ENCODE measurements at regions not wholly inside any gene's neighbourhood (a gene's known extent, or its start where the extent isn't known, plus 50 kb on each side); places are given as distances from the start of the nearest gene placed in this dataset.
A peak's percentile ranks its signal among the peaks of the same experiment; 100 is the strongest.

DNA sequence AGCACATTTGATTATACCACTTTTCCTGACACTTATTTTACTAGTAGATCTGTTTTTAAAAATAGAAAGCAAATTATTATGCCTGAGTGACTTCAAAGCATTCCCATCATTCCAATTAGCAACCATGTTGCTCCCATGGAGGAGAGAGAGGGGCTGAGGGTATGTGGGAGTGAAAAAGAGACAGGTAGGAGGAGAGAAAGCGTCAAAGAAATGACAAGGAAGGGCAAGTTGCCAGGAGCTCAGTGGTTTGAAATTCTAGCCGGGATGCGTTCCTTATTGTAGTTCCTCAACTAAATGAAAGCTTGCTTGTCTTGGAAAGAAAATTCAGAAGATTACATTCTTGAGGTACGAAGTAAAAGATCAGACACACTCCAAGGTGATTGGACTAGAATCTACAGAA is 92.4 kb upstream of the PKP2 start:
- peak; percentile 59 for TF ChIP-seq TEAD4 (IDR thresholded peaks at IDR 0.05)
- TF ChIP-seq, protein P1, sequence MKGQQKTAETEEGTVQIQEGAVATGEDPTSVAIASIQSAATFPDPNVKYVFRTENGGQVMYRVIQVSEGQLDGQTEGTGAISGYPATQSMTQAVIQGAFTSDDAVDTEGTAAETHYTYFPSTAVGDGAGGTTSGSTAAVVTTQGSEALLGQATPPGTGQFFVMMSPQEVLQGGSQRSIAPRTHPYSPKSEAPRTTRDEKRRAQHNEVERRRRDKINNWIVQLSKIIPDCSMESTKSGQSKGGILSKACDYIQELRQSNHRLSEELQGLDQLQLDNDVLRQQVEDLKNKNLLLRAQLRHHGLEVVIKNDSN (IDR thresholded peaks at IDR 0.05): no peak
- no peak for TF ChIP-seq TCF12 (IDR thresholded peaks at IDR 0.05; ENCODE audit: low read depth)
- 0 out of 2 replicates have a peak, but pooled peaks have one; percentile 33 for TF ChIP-seq NFIC (IDR thresholded peaks at IDR 0.05)

DNA sequence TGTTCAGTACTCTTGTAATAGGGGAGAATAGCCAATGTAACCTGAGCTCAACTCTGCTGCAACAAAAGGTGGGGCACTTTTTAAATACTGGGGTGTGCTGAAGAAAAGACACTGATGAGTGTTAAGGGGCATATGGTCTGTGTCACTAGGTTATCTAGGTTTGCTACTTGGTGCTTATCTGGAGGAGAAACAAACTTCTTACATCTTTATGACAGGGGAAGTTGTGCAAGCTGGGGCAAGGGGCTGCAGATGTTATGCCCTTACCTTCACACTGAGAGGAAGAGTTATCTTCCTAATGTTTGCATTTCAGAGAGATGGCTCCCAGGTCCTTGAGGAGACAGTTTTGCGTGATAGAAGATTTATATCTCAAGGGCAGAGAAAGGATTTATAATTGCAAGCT is 90.9 kb upstream of the PKP2 start:
- TF ChIP-seq NFIC (IDR thresholded peaks at IDR 0.05): no peak
- TF ChIP-seq, protein P2, sequence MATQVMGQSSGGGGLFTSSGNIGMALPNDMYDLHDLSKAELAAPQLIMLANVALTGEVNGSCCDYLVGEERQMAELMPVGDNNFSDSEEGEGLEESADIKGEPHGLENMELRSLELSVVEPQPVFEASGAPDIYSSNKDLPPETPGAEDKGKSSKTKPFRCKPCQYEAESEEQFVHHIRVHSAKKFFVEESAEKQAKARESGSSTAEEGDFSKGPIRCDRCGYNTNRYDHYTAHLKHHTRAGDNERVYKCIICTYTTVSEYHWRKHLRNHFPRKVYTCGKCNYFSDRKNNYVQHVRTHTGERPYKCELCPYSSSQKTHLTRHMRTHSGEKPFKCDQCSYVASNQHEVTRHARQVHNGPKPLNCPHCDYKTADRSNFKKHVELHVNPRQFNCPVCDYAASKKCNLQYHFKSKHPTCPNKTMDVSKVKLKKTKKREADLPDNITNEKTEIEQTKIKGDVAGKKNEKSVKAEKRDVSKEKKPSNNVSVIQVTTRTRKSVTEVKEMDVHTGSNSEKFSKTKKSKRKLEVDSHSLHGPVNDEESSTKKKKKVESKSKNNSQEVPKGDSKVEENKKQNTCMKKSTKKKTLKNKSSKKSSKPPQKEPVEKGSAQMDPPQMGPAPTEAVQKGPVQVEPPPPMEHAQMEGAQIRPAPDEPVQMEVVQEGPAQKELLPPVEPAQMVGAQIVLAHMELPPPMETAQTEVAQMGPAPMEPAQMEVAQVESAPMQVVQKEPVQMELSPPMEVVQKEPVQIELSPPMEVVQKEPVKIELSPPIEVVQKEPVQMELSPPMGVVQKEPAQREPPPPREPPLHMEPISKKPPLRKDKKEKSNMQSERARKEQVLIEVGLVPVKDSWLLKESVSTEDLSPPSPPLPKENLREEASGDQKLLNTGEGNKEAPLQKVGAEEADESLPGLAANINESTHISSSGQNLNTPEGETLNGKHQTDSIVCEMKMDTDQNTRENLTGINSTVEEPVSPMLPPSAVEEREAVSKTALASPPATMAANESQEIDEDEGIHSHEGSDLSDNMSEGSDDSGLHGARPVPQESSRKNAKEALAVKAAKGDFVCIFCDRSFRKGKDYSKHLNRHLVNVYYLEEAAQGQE (IDR thresholded peaks at IDR 0.05; ENCODE audit: low read depth): no peak
- no peak for TF ChIP-seq TEAD4 (IDR thresholded peaks at IDR 0.05)
- TF ChIP-seq CREB1 (IDR thresholded peaks at IDR 0.05; ENCODE audit: low read depth): no peak
- no peak for TF ChIP-seq YY1 (IDR thresholded peaks at IDR 0.05; ENCODE audit: low read depth)
- no peak for TF ChIP-seq EP300 (IDR thresholded peaks at IDR 0.05; ENCODE audit: borderline replicate concordance)
- TF ChIP-seq ZBTB7A (IDR thresholded peaks at IDR 0.05; ENCODE audit: low read depth): no peak
- TF ChIP-seq TAF1 (IDR thresholded peaks at IDR 0.05; ENCODE audit: low read depth): no peak
- TF ChIP-seq, protein P1 (IDR thresholded peaks at IDR 0.05): no peak
- TF ChIP-seq FOXM1 (IDR thresholded peaks at IDR 0.05; ENCODE audit: borderline replicate concordance, low read depth): no peak
- TF ChIP-seq RAD21 (IDR thresholded peaks at IDR 0.05; ENCODE audit: low read depth): no peak
- no peak for TF ChIP-seq TCF12 (IDR thresholded peaks at IDR 0.05; ENCODE audit: low read depth)
- no peak for TF ChIP-seq CEBPB (IDR thresholded peaks at IDR 0.05)
- no peak for TF ChIP-seq EGR1 (IDR thresholded peaks at IDR 0.05)
- TF ChIP-seq, protein P3, sequence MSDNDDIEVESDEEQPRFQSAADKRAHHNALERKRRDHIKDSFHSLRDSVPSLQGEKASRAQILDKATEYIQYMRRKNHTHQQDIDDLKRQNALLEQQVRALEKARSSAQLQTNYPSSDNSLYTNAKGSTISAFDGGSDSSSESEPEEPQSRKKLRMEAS (IDR thresholded peaks at IDR 0.05): no peak

DNA sequence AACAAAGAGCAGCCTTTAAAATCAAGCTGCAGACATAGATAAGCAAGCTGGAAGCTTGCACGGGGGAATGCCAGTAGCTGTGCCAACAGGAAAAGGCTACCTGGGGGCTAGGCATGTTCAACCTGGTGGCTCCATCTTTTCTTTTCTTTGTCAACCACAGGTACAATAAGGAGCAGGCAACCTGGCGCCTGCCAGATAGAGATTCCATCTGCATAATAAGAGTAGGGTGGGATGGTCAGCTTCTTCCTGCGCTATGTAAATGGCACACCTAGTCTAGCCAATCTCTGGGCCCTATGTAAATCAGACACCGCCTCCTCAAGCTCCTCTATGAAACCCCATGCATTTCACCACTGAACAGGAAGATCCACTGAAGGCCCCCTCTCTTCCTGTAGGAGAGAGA is 87.4 kb upstream of the PKP2 start:
- TF ChIP-seq, protein P2 (IDR thresholded peaks at IDR 0.05; ENCODE audit: low read depth): no peak
- TF ChIP-seq, protein P1 (IDR thresholded peaks at IDR 0.05): no peak
- TF ChIP-seq YY1 (IDR thresholded peaks at IDR 0.05; ENCODE audit: low read depth) (no peak), TCF12 (IDR thresholded peaks at IDR 0.05; ENCODE audit: low read depth) (no peak), CEBPB (IDR thresholded peaks at IDR 0.05) (no peak), CREB1 (IDR thresholded peaks at IDR 0.05; ENCODE audit: low read depth) (no peak), EGR1 (IDR thresholded peaks at IDR 0.05) (no peak), TEAD4 (IDR thresholded peaks at IDR 0.05) (no peak), RAD21 (IDR thresholded peaks at IDR 0.05; ENCODE audit: low read depth) (no peak), TAF1 (IDR thresholded peaks at IDR 0.05; ENCODE audit: low read depth) (no peak), ZBTB7A (IDR thresholded peaks at IDR 0.05; ENCODE audit: low read depth) (no peak), FOXM1 (IDR thresholded peaks at IDR 0.05; ENCODE audit: borderline replicate concordance, low read depth) (no peak), NFIC (IDR thresholded peaks at IDR 0.05) (no peak), EP300 (IDR thresholded peaks at IDR 0.05; ENCODE audit: borderline replicate concordance) (no peak)
- TF ChIP-seq, protein P3 (IDR thresholded peaks at IDR 0.05): no peak

DNA sequence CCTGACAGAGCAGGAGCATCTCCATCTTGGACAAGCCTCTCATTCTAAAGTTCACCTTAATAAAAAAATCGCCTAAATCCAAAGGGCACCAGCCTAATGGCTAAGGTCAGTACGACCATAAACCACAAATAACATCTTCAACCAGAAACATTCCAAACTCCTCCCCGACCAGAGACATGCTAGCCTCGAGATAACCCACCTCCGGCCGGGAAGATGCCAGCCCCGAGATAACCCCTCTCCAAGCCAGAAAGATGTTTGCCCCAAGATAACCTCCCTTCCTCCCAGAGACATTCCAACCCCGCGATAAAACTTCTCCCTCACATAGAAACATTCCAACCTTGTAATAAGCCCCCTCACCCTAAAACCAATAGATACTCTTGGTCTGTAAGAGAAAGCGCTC is 86.8 kb upstream of the PKP2 start:
- TF ChIP-seq RAD21 (IDR thresholded peaks at IDR 0.05; ENCODE audit: low read depth): no peak
- TF ChIP-seq TEAD4 (IDR thresholded peaks at IDR 0.05): no peak
- TF ChIP-seq, protein P2 (IDR thresholded peaks at IDR 0.05; ENCODE audit: low read depth): no peak
- TF ChIP-seq, protein P3 (IDR thresholded peaks at IDR 0.05): no peak
- TF ChIP-seq, protein P1 (IDR thresholded peaks at IDR 0.05): no peak
- TF ChIP-seq TAF1 (IDR thresholded peaks at IDR 0.05; ENCODE audit: low read depth): no peak
